ENCODE measurements at regions not wholly inside any gene's neighbourhood (a gene's known extent, or its start where the extent isn't known, plus 50 kb on each side); places are given as distances from the start of the nearest gene placed in this dataset.
"Not testable (repeated sequence)": the region's sequence is repeated elsewhere in the genome, so short reads cannot be mapped to it uniquely, and the experiment has no call there.

- not testable (repeated sequence) for H3K36me3 Mint-ChIP-seq; H3K27me3 Mint-ChIP-seq (ENCODE audit: low read depth); H3K4me3 Mint-ChIP-seq; DNase-seq (ENCODE audit: low spot score in 2 of 2, unreplicated experiment in 2 of 2); H3K4me1 Mint-ChIP-seq; H3K27ac Mint-ChIP-seq
- peaks cover 42% of the 10 kb centered on the region for H3K9me3 Mint-ChIP-seq
These were observed 56.1 kb upstream of the GABRA3 start for GRCh38 chrX:152507168-152507567.

GRCh38 chrX:152520653-152521052, 69.5 kb upstream of the GABRA3 start:
- no peak for DNase-seq (ENCODE audit: low spot score in 2 of 2, unreplicated experiment in 2 of 2)
- no peaks in the 10 kb centered on the region for H3K27me3 Mint-ChIP-seq (ENCODE audit: low read depth)
- no peak overlapping the region for H3K4me3 Mint-ChIP-seq
- H3K9me3 Mint-ChIP-seq: peaks cover 41% of the 10 kb centered on the region
- no peaks in the 10 kb centered on the region for H3K36me3 Mint-ChIP-seq
- no peaks in the 10 kb centered on the region for H3K4me1 Mint-ChIP-seq
- no peak for TF ChIP-seq CTCF (IDR thresholded peaks at IDR 0.05; ENCODE audit: unreplicated experiment)
- no peak overlapping the region for H3K27ac Mint-ChIP-seq

GRCh38 chrX:152528193-152528592, 77.1 kb upstream of the GABRA3 start:
- no peak for DNase-seq (ENCODE audit: low spot score in 2 of 2, unreplicated experiment in 2 of 2)
- Mint-ChIP-seq H3K27me3 (ENCODE audit: low read depth) (no peaks in the 10 kb centered on the region), H3K4me1 (no peaks in the 10 kb centered on the region), H3K27ac (no peak overlapping the region), H3K9me3 (peaks cover 71% of the 10 kb centered on the region), H3K4me3 (no peak overlapping the region), H3K36me3 (no peaks in the 10 kb centered on the region)
- TF ChIP-seq CTCF (IDR thresholded peaks at IDR 0.05; ENCODE audit: unreplicated experiment): no peak

DNA sequence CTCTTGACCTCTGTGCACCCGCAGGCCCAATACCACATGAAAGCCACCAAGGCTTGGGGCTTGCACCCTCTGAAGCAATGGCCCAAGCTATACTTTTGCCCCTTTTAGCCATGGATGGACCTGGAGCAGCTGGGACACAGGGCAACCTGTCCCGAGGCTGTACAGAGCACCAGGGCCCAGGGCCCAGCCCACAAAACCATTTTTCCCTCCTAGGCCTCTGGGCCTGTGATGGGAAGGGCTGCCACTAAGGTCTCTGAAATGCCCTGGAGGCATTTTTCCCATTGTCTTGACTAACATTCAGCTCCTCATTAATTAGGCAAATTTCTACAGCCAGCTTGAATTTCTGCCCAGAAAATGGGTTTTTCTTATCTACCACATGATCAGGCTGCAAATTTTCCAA, 79.9 kb upstream of the GABRA3 start:
- no peak for TF ChIP-seq CTCF (IDR thresholded peaks at IDR 0.05; ENCODE audit: unreplicated experiment)
- no peak overlapping the region for H3K27ac Mint-ChIP-seq
- DNase-seq (ENCODE audit: low spot score in 2 of 2, unreplicated experiment in 2 of 2): no peak
- no peaks in the 10 kb centered on the region for H3K36me3 Mint-ChIP-seq
- peaks cover 82% of the 10 kb centered on the region for H3K9me3 Mint-ChIP-seq
- H3K4me1 Mint-ChIP-seq: no peaks in the 10 kb centered on the region
- no peak overlapping the region for H3K4me3 Mint-ChIP-seq
- H3K27me3 Mint-ChIP-seq (ENCODE audit: low read depth): no peaks in the 10 kb centered on the region

GRCh38 chrX:152537373-152537772, 86.3 kb upstream of the GABRA3 start:
- DNase-seq (ENCODE audit: low spot score in 2 of 2, unreplicated experiment in 2 of 2): no peak
- no peak overlapping the region for H3K27ac Mint-ChIP-seq
- H3K27me3 Mint-ChIP-seq (ENCODE audit: low read depth): no peaks in the 10 kb centered on the region
- no peak overlapping the region for H3K4me3 Mint-ChIP-seq
- peaks cover 42% of the 10 kb centered on the region for H3K9me3 Mint-ChIP-seq
- peaks cover 4% of the 10 kb centered on the region for H3K4me1 Mint-ChIP-seq
- no peak for TF ChIP-seq CTCF (IDR thresholded peaks at IDR 0.05; ENCODE audit: unreplicated experiment)
- no peaks in the 10 kb centered on the region for H3K36me3 Mint-ChIP-seq

- Mint-ChIP-seq H3K27me3 (ENCODE audit: low read depth) (no peaks in the 10 kb centered on the region), H3K36me3 (no peaks in the 10 kb centered on the region), H3K4me1 (no peaks in the 10 kb centered on the region), H3K4me3 (no peak overlapping the region), H3K27ac (no peak overlapping the region), H3K9me3 (peaks cover 54% of the 10 kb centered on the region)
- TF ChIP-seq CTCF (IDR thresholded peaks at IDR 0.05; ENCODE audit: unreplicated experiment): no peak
- no peak for DNase-seq (ENCODE audit: low spot score in 2 of 2, unreplicated experiment in 2 of 2)
These were observed 63.8 kb upstream of the GABRQ start for GRCh38 chrX:152573866-152574265.

Measured in mesothelial cell of epicardium (in vitro differentiated cells).